ENCODE measurements at regions not wholly inside any gene's neighbourhood (a gene's known extent, or its start where the extent isn't known, plus 50 kb on each side); places are given as distances from the start of the nearest gene placed in this dataset.

DNA sequence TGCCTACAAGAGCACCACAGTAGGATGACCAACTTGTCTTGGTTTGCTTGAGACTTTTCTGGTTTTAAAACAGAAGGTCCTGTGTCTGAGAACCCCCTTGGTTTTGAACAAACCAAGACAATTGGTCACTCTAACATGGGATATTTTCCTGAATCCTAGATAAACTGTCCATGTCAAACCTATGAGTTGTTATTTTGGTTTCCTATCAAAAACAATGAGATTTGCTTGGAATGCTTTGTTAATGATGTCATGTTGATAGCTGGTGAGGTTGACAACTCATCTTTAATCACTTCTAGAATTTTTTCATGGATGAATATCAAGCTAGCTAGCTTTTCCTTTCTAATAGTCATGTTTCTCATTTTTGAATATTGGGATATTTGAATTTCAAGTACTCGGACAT, 518.3 kb upstream of the ARX start:
- Histone ChIP-seq H3K14ac (ENCODE audit: insufficient read length) (no peak overlapping the region), H2BK120ac (replicated peaks; ENCODE audit: low read depth, low read length) (no peak overlapping the region), H3K23ac (ENCODE audit: insufficient read length) (no peak overlapping the region), H2BK15ac (ENCODE audit: low read length) (no peak overlapping the region), H4K8ac (ENCODE audit: extremely low read depth, insufficient read depth, low read length) (no peak overlapping the region), H3K27ac (ENCODE audit: low read depth, low read length) (no peak overlapping the region), H3K36me3 (ENCODE audit: control insufficient read depth in 2 of 4, insufficient read depth in 4 of 4, low read length in 3 of 4) (no peaks in the 10 kb centered on the region), H3K4ac (replicated peaks; ENCODE audit: insufficient read length, low read depth, low read length) (no peak overlapping the region), H2AFZ (ENCODE audit: low read length) (no peak overlapping the region), H4K5ac (ENCODE audit: insufficient read length, low read depth, low read length) (no peak overlapping the region), H3K4me2 (ENCODE audit: insufficient read depth in 1 of 2, low read depth in 2 of 2, low read length in 2 of 2) (no peak overlapping the region), H3K9me3 (ENCODE audit: insufficient read depth in 2 of 2, low read depth in 1 of 2, low read length in 1 of 2) (no peaks in the 10 kb centered on the region), H2BK12ac (ENCODE audit: low read depth, low read length) (no peak overlapping the region), H3K4me3 (ENCODE audit: extremely low read depth in 1 of 4, insufficient read depth in 2 of 4, low read depth in 3 of 4, low read length in 4 of 4) (no peak overlapping the region), H2AK5ac (ENCODE audit: low read depth, low read length) (no peak overlapping the region), H3K79me2 (ENCODE audit: control insufficient read depth in 1 of 2, insufficient read depth in 2 of 2, low read length in 2 of 2) (no peaks in the 10 kb centered on the region), H3K9ac (replicated peaks in 1 of 4; ENCODE audit: extremely low read depth in 1 of 4, low read depth in 3 of 4, low read length in 3 of 4) (no peak overlapping the region), H4K20me1 (replicated peaks in 1 of 2; ENCODE audit: control insufficient read depth in 1 of 2, insufficient read depth in 2 of 2, low read length in 2 of 2) (no peaks in the 10 kb centered on the region), H2BK5ac (ENCODE audit: low read depth, low read length) (no peak overlapping the region), H3K27me3 (replicated peaks in 1 of 4; ENCODE audit: control insufficient read depth in 3 of 4, extremely low read depth in 1 of 4, insufficient read depth in 3 of 4, low read length in 3 of 4) (no peaks in the 10 kb centered on the region), H3K79me1 (ENCODE audit: low read depth, low read length) (no peaks in the 10 kb centered on the region), H3K4me1 (replicated peaks in 1 of 4; ENCODE audit: control insufficient read depth in 3 of 4, insufficient read depth in 4 of 4, low read length in 3 of 4) (no peaks in the 10 kb centered on the region), H2BK20ac (ENCODE audit: low read length) (no peak overlapping the region), H3K18ac (ENCODE audit: extremely low read depth, low read length) (no peak overlapping the region), H4K91ac (replicated peaks; ENCODE audit: insufficient read length, low read length) (no peak overlapping the region), H3K56ac (replicated peaks; ENCODE audit: insufficient read length, low read depth, low read length) (no peak overlapping the region), H3K23me2 (ENCODE audit: low read depth, low read length) (no peaks in the 10 kb centered on the region)
- ChIA-PET POLR2A (ENCODE audit: partially characterized antibody) (no interaction called here), CTCF (ENCODE audit: partially characterized antibody) (no interaction called here)
- 100% methylated on average over 1 of the region's 1 CpG; no CpG with 5 or more reads in 1 of the 2 experiments for WGBS, 2 experiments (ENCODE audit: extremely low coverage in 1 of 2, insufficient coverage in 1 of 2, insufficient read length in 1 of 2, insufficient replicate concordance in 2 of 2, low coverage in 1 of 2, low lambda C conversion rate in 2 of 2, missing lambda C conversion rate in 1 of 2)
- FAIRE-seq (no peak), DNase-seq (ENCODE audit: low read depth in 1 of 2, low spot score in 2 of 2) (no peak)
- TF ChIP-seq GTF2F1 (IDR thresholded peaks at IDR 0.05; ENCODE audit: borderline replicate concordance, low read depth, low read length) (no peak), ASH2L (IDR thresholded peaks at IDR 0.05; ENCODE audit: low read length) (no peak), SRF (IDR thresholded peaks at IDR 0.05; ENCODE audit: low read depth, low read length) (no peak), TAF7 (optimal IDR thresholded peaks at IDR 0.05; ENCODE audit: borderline replicate concordance, low read depth, low read length) (no peak)
